RWPE2 (cell line): ENCODE measurements at regions not wholly inside any gene's neighbourhood (a gene's known extent, or its start where the extent isn't known, plus 50 kb on each side); places are given as distances from the start of the nearest gene placed in this dataset.

ENCODE experiments used
- ATAC-seq: fragments of 200-7000 bp; cut with Tn5 transposase; 3 replicates; pipeline ENCODE4 v1.9.1; 2021; ENCODE audit warnings: low read depth
- DNase-seq: peaks from one replicate; pipeline ENCODE4 v3.0.0-alpha.2; 2020; ENCODE audit warnings: low spot score
- H3K27ac ChIP-seq: fragments of 450-650 bp; 2 replicates; pipeline ENCODE4 v1.5.1; 2017; ENCODE audit warnings: mild to moderate bottlenecking; ENCODE audit not compliant: poor library complexity, severe bottlenecking
- H3K27me3 ChIP-seq: fragments of 250-450 bp; sonication (Bioruptor Pico); 2 replicates; pipeline ENCODE4 v1.5.1; 2021; ENCODE audit warnings: mild to moderate bottlenecking, moderate library complexity; ENCODE audit not compliant: insufficient read depth, poor library complexity, severe bottlenecking
- H3K36me3 ChIP-seq: fragments of 250-450 bp; sonication (Bioruptor Pico); 2 replicates; pipeline ENCODE4 v1.5.1; 2020; ENCODE audit warnings: low read depth, mild to moderate bottlenecking, moderate library complexity
- H3K4me1 ChIP-seq: fragments of 250-450 bp; sonication (Bioruptor Pico); 2 replicates; pipeline ENCODE4 v1.5.1; 2021; ENCODE audit warnings: mild to moderate bottlenecking, moderate library complexity; ENCODE audit not compliant: insufficient read depth, poor library complexity, severe bottlenecking
- H3K4me3 ChIP-seq: fragments of 250-450 bp; sonication (Bioruptor Pico); 2 replicates; pipeline ENCODE4 v1.5.1; 2021; ENCODE audit warnings: mild to moderate bottlenecking, moderate library complexity; ENCODE audit not compliant: severe bottlenecking
- H3K9me3 ChIP-seq: fragments of 250-450 bp; sonication (Bioruptor Pico); 2 replicates; pipeline ENCODE4 v1.5.1; 2021; ENCODE audit warnings: mild to moderate bottlenecking, moderate library complexity; ENCODE audit not compliant: severe bottlenecking
- TF ChIP-seq, protein P1 (sequence below): fragments of 450-650 bp; IDR thresholded peaks from one replicate; pipeline ENCODE4 v1.5.1; 2017; ENCODE audit warnings: mild to moderate bottlenecking, moderate library complexity; ENCODE audit not compliant: poor library complexity, severe bottlenecking

DNA sequence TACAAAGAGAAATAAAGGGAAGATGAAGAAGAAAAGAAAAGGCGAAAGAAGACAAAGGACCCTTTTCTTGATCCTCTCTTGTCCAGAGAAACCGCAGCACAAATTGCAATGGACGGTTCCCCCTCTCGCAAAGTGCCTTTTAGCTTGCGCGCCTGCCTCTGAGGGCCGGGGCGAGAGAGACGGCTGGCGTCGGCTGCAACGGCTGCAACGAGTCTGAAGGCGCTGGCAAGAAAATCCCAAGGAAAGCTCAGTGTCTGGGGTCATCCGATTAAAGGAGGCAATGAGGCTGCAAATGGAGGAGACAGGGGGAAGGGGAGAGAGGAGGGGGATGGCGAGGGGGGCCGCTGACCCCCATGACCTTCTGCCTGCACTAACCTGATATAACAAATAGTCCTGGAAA, 671.5 kb downstream of the MED13L start:
- TF ChIP-seq, protein P1, sequence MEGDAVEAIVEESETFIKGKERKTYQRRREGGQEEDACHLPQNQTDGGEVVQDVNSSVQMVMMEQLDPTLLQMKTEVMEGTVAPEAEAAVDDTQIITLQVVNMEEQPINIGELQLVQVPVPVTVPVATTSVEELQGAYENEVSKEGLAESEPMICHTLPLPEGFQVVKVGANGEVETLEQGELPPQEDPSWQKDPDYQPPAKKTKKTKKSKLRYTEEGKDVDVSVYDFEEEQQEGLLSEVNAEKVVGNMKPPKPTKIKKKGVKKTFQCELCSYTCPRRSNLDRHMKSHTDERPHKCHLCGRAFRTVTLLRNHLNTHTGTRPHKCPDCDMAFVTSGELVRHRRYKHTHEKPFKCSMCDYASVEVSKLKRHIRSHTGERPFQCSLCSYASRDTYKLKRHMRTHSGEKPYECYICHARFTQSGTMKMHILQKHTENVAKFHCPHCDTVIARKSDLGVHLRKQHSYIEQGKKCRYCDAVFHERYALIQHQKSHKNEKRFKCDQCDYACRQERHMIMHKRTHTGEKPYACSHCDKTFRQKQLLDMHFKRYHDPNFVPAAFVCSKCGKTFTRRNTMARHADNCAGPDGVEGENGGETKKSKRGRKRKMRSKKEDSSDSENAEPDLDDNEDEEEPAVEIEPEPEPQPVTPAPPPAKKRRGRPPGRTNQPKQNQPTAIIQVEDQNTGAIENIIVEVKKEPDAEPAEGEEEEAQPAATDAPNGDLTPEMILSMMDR: no peak
- Histone ChIP-seq H3K9me3 (no peaks in the 10 kb centered on the region), H3K4me3 (no peak overlapping the region), H3K27me3 (no peaks in the 10 kb centered on the region), H3K27ac (no peak overlapping the region), H3K36me3 (no peaks in the 10 kb centered on the region), H3K4me1 (no peaks in the 10 kb centered on the region)
- ATAC-seq (no peak), DNase-seq (no peak)

DNA sequence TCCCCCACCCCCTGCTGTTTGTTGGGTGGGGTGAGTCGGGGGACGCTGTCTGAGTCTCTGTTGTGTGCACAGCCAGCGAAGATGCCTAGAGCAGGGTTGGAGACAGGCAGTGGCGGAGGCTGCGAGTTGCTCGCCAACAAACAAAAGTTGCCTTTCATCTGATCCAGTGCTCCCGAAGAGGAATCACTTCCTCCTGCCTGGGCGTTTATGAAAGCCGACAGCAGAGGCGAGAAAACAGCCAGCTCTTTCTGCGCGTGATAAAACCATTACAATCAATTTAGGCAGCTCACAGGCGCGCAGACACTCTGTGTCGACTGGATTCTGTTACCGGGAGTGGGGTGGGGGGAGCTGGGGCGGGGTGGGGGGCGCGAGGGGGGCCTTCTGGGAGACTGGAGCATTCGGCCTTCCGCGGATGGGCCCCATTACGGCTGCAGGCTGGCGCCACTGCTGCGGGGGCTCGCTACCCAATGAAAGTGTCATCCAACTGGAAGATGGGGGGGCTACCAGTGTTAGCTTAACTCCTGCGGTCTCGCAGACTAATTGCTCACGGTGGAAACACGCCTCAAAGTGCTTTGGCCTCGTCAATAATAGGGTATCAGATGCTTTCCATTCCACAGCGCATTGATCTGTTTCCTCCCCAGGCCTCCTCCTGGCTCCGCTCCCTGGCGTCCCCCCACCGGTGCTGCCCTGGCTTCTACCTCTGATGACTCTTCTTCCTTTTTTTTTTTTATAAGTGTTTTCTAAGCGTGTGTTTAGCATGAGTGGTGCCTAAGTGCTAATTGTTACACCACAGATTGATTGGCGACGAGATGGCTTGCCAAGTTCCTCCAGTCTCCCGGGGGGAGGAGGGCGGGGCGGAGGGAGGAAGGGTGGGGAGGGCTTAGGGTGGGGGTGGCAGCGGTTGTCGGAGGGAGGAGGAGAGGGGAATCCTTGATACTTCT, 678.4 kb downstream of the MED13L start:
- Histone ChIP-seq H3K4me1 (no peaks in the 10 kb centered on the region), H3K9me3 (no peaks in the 10 kb centered on the region), H3K36me3 (no peaks in the 10 kb centered on the region), H3K27me3 (no peaks in the 10 kb centered on the region), H3K4me3 (no peak overlapping the region), H3K27ac (no peak overlapping the region)
- ATAC-seq: no peak
- no peak for DNase-seq
- TF ChIP-seq, protein P1: no peak

DNA sequence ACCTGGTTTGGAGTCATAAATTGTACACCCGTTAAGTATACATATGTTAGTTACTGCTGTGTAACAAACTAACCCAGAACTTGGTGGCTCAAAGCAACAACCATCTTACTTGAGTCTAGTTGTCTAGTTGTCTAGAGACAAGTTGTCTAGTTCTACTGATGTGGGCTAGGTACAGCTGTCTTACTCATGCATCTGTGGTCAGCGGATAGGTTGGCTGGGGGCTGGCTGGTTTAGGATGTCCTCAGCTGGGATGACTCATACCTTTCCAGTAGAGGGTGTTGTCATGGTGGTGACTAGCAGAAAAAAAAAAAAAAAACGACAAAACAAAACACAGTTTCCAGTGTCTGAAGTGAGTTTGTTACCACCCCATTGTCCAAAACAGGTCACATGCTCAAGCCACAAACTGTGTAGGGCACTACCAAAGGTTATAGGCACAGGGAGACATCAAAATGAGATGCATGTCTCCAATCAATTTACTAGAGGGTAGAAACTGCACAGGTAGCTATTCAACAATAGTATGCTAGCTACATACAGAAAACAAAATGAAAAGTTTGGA, 680.3 kb downstream of the MED13L start:
- DNase-seq (no peak), ATAC-seq (peak; percentile 94)
- Histone ChIP-seq H3K27me3 (no peaks in the 10 kb centered on the region), H3K36me3 (no peaks in the 10 kb centered on the region), H3K27ac (no peak overlapping the region), H3K4me3 (no peak overlapping the region), H3K4me1 (no peaks in the 10 kb centered on the region), H3K9me3 (no peaks in the 10 kb centered on the region)
- TF ChIP-seq, protein P1: no peak

DNA sequence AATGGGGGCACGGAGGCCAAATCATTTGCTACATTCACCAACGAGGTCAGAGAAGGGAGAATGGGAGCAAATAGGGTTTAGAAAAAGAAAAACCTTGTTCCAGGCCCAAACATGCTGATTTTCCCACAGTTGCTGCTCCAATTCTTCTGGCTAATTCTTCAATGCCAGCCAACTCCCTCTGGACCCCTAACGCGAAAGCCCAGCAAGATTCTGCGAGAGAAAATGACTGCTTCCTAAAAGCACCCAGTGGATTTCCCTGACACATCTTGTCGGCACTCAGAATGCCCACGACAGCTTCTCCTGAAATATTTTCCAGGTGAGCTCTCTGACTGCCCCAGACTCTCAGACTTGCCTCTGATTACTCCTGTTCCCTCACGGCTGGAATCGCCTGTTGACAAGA, 689.4 kb downstream of the MED13L start:
- no peaks in the 10 kb centered on the region for H3K36me3 ChIP-seq
- no peaks in the 10 kb centered on the region for H3K9me3 ChIP-seq
- no peak overlapping the region for H3K4me3 ChIP-seq
- H3K4me1 ChIP-seq: peaks cover 7% of the 10 kb centered on the region
- DNase-seq (no peak), ATAC-seq (no peak)
- no peaks in the 10 kb centered on the region for H3K27me3 ChIP-seq
- TF ChIP-seq, protein P1: no peak
- no peak overlapping the region for H3K27ac ChIP-seq

DNA sequence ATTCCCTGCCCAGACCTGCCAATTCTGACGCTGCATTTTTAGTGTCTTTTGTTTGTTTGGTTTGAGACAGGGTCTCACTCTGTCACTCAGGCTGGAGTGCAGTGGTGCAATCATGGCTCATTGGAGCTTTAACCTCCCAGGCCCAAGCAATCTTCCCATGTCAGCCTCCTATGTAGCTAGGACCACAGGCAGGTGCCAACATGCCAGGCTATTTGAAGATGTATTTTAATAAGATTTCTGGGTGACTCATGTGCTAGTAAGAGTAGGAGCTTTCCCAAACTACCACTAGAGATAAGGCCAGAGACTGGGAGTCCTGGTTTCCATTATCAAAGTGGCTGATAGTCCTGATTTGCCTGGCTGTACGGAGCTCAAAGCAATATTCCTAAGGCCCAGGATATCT, 693.3 kb downstream of the MED13L start:
- no peak overlapping the region for H3K27ac ChIP-seq
- H3K9me3 ChIP-seq: no peaks in the 10 kb centered on the region
- no peaks in the 10 kb centered on the region for H3K36me3 ChIP-seq
- H3K4me3 ChIP-seq: no peak overlapping the region
- TF ChIP-seq, protein P1: no peak
- H3K27me3 ChIP-seq: no peaks in the 10 kb centered on the region
- peaks cover 7% of the 10 kb centered on the region for H3K4me1 ChIP-seq
- ATAC-seq (peak; percentile 95), DNase-seq (no peak)
